ENCODE measurements at regions not wholly inside any gene's neighbourhood (a gene's known extent, or its start where the extent isn't known, plus 50 kb on each side); places are given as distances from the start of the nearest gene placed in this dataset.

DNA sequence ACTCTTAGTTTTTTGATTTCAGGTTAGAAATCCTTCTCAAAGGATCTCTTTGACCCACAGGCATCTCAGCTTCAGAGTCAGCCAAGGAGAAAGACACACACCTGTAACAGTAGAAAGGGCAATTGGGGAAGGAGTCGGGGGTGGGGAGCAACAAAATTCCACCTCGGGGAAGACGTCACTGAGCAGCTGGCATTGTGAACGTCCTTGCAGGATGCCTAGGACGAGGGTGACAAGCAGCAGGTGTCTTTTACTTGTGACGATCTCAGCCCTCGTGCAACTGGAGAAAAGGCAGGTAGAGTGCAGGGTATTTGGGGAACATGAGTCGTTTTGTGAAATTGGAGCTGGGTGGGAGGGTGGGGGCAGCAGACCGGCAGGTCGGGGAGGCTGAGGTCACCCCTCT, 627.0 kb downstream of the ACTR3B start:
- Histone ChIP-seq H3K36me3 (no peaks in the 10 kb centered on the region), H3K27me3 (no peaks in the 10 kb centered on the region), H3K27ac (no peak overlapping the region), H3K4me3 (no peak overlapping the region), H3K4me1 (no peaks in the 10 kb centered on the region), H3K9me3 (no peaks in the 10 kb centered on the region)
- intact Hi-C loops (cut with DNase I; ENCODE audit: low total_unique reads), result no loop called here
- in situ Hi-C loops (cut with MboI; ENCODE audit: low sequenced_read_pairs in 4 of 4), result no loop called here
- TF ChIP-seq, protein P1, sequence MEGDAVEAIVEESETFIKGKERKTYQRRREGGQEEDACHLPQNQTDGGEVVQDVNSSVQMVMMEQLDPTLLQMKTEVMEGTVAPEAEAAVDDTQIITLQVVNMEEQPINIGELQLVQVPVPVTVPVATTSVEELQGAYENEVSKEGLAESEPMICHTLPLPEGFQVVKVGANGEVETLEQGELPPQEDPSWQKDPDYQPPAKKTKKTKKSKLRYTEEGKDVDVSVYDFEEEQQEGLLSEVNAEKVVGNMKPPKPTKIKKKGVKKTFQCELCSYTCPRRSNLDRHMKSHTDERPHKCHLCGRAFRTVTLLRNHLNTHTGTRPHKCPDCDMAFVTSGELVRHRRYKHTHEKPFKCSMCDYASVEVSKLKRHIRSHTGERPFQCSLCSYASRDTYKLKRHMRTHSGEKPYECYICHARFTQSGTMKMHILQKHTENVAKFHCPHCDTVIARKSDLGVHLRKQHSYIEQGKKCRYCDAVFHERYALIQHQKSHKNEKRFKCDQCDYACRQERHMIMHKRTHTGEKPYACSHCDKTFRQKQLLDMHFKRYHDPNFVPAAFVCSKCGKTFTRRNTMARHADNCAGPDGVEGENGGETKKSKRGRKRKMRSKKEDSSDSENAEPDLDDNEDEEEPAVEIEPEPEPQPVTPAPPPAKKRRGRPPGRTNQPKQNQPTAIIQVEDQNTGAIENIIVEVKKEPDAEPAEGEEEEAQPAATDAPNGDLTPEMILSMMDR (IDR thresholded peaks at IDR 0.05 in 4 of 5, conservative IDR thresholded peaks at IDR 0.05 in 1 of 5), result no peak
- TF ChIP-seq POLR2A (IDR thresholded peaks at IDR 0.05), result no peak
- no peak for DNase-seq
- no peak for ATAC-seq

- Histone ChIP-seq H3K36me3 (no peaks in the 10 kb centered on the region), H3K27ac (no peak overlapping the region), H3K4me3 (no peak overlapping the region), H3K9me3 (no peaks in the 10 kb centered on the region), H3K27me3 (no peaks in the 10 kb centered on the region), H3K4me1 (no peaks in the 10 kb centered on the region)
- in situ Hi-C loops (cut with MboI; ENCODE audit: low sequenced_read_pairs in 4 of 4), result no loop called here
- ATAC-seq (no peak), DNase-seq (no peak)
- intact Hi-C loops (cut with DNase I; ENCODE audit: low total_unique reads), result no loop called here
- TF ChIP-seq, protein P1 (IDR thresholded peaks at IDR 0.05 in 4 of 5, conservative IDR thresholded peaks at IDR 0.05 in 1 of 5), result no peak
- no peak for TF ChIP-seq POLR2A (IDR thresholded peaks at IDR 0.05)
These were observed 629.1 kb downstream of the ACTR3B start for GRCh38 chr7:153388611-153389010.

- intact Hi-C loops (cut with DNase I; ENCODE audit: low total_unique reads), result no loop called here
- in situ Hi-C loops (cut with MboI; ENCODE audit: low sequenced_read_pairs in 4 of 4), result no loop called here
- Histone ChIP-seq H3K9me3 (no peaks in the 10 kb centered on the region), H3K36me3 (no peaks in the 10 kb centered on the region), H3K4me1 (no peaks in the 10 kb centered on the region), H3K4me3 (no peak overlapping the region), H3K27me3 (no peaks in the 10 kb centered on the region), H3K27ac (no peak overlapping the region)
- TF ChIP-seq, protein P1 (IDR thresholded peaks at IDR 0.05 in 4 of 5, conservative IDR thresholded peaks at IDR 0.05 in 1 of 5), result no peak
- ATAC-seq (peak; percentile 74 to 89), DNase-seq (peak in 1 of 2 donors; percentile 35)
These were observed 629.7 kb downstream of the ACTR3B start for GRCh38 chr7:153389261-153389660.

DNA sequence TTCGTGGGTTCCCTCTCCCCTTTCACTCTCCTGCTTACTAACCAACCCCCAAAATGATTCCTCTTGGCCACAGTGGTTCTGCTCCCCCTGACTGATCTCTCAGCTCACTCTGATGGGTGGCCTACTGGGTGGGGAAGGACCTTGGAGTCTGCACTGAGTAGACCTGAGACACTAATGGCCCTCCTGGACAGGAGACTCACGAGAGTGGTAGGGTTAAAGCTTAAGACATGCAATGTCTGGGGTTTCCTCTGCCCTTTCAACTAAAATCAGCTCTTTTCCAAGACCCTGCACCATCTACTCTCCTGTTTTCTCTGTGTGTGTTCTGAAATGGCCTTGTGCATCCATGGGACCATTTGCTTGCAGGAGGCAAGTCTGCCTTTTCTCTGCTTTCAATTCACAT, 631.4 kb downstream of the ACTR3B start:
- in situ Hi-C loops (cut with MboI; ENCODE audit: low sequenced_read_pairs in 4 of 4) (no loop called here), intact Hi-C loops (cut with DNase I; ENCODE audit: low total_unique reads) (no loop called here)
- H3K4me3 ChIP-seq, result no peak overlapping the region
- no peaks in the 10 kb centered on the region for H3K4me1 ChIP-seq
- ATAC-seq (no peak), DNase-seq (no peak)
- H3K36me3 ChIP-seq, result no peaks in the 10 kb centered on the region
- no peak overlapping the region for H3K27ac ChIP-seq
- H3K9me3 ChIP-seq, result no peaks in the 10 kb centered on the region
- TF ChIP-seq, protein P1 (IDR thresholded peaks at IDR 0.05 in 4 of 5, conservative IDR thresholded peaks at IDR 0.05 in 1 of 5), result no peak
- no peak for TF ChIP-seq POLR2A (IDR thresholded peaks at IDR 0.05)
- no peaks in the 10 kb centered on the region for H3K27me3 ChIP-seq

GRCh38 chr7:153392726-153393125, 633.2 kb downstream of the ACTR3B start:
- no peaks in the 10 kb centered on the region for H3K4me1 ChIP-seq
- H3K27me3 ChIP-seq, result no peaks in the 10 kb centered on the region
- no peaks in the 10 kb centered on the region for H3K36me3 ChIP-seq
- no peak for ATAC-seq
- TF ChIP-seq POLR2A (IDR thresholded peaks at IDR 0.05), result no peak
- TF ChIP-seq, protein P1 (IDR thresholded peaks at IDR 0.05 in 4 of 5, conservative IDR thresholded peaks at IDR 0.05 in 1 of 5), result no peak
- no peak for DNase-seq
- intact Hi-C loops (cut with DNase I; ENCODE audit: low total_unique reads) (no loop called here), in situ Hi-C loops (cut with MboI; ENCODE audit: low sequenced_read_pairs in 4 of 4) (no loop called here)
- no peak overlapping the region for H3K27ac ChIP-seq
- no peaks in the 10 kb centered on the region for H3K9me3 ChIP-seq
- H3K4me3 ChIP-seq, result no peak overlapping the region

All from gastrocnemius medialis (tissue), 4 donors.